ENCODE measurements at regions not wholly inside any gene's neighbourhood (a gene's known extent, or its start where the extent isn't known, plus 50 kb on each side); places are given as distances from the start of the nearest gene placed in this dataset.
A peak's percentile ranks its signal among the peaks of the same experiment; 100 is the strongest.
"Not testable (repeated sequence)": the region's sequence is repeated elsewhere in the genome, so short reads cannot be mapped to it uniquely, and the experiment has no call there.

- peak; percentile 73 for FAIRE-seq
Observed at GRCh38 chr2:95728878-95729596, 137.2 kb downstream of the TRIM43 start.

GRCh38 chr2:95729597-95729955 lies 137.8 kb downstream of the TRIM43 start:
- FAIRE-seq, result no peak

GRCh38 chr2:95730813-95731212 lies 139.0 kb downstream of the TRIM43 start:
- no peak for FAIRE-seq

- FAIRE-seq, result no peak
Observed at GRCh38 chr2:95734976-95735890, 143.4 kb downstream of the TRIM43 start.

GRCh38 chr2:95738301-95738700 lies 146.5 kb downstream of the TRIM43 start:
- FAIRE-seq, result no peak

- not testable (repeated sequence) for FAIRE-seq
Observed at GRCh38 chr2:95752126-95752525, 160.3 kb downstream of the TRIM43 start.

- not testable (repeated sequence) for FAIRE-seq
Observed at GRCh38 chr2:95753812-95754211, 162.0 kb downstream of the TRIM43 start.

- FAIRE-seq, result not testable (repeated sequence)
Observed at GRCh38 chr2:95754213-95754612, 162.4 kb downstream of the TRIM43 start.

- not testable (repeated sequence) for FAIRE-seq
Observed at GRCh38 chr2:95754819-95755563, 163.2 kb downstream of the TRIM43 start.

GRCh38 chr2:95755956-95756669 lies 164.3 kb downstream of the TRIM43 start:
- not testable (repeated sequence) for FAIRE-seq

- no peak for FAIRE-seq
Observed at GRCh38 chr2:95757988-95758387, 166.2 kb downstream of the TRIM43 start.

GRCh38 chr2:95759481-95760246 lies 167.9 kb downstream of the TRIM43 start:
- no peak for FAIRE-seq

GRCh38 chr2:95760806-95761525 lies 169.2 kb downstream of the TRIM43 start:
- no peak for FAIRE-seq

- FAIRE-seq, result no peak
Observed at GRCh38 chr2:95761556-95761955, 169.8 kb downstream of the TRIM43 start.

GRCh38 chr2:95762023-95763021 lies 170.5 kb downstream of the TRIM43 start:
- not testable (repeated sequence) for FAIRE-seq

GRCh38 chr2:95763074-95763473 lies 171.3 kb downstream of the TRIM43 start:
- not testable (repeated sequence) for FAIRE-seq

- FAIRE-seq, result not testable (repeated sequence)
Observed at GRCh38 chr2:95764966-95765365, 173.2 kb downstream of the TRIM43 start.

- not testable (repeated sequence) for FAIRE-seq
Observed at GRCh38 chr2:95765925-95766910, 174.4 kb downstream of the TRIM43 start.

Data from A204.1 (cell line).